A673 (cell line): ENCODE measurements at regions not wholly inside any gene's neighbourhood (a gene's known extent, or its start where the extent isn't known, plus 50 kb on each side); places are given as distances from the start of the nearest gene placed in this dataset.

Source experiments
- EZH2 ChIP-seq: fragments of 200-600 bp; sonication (generic); IDR thresholded peaks from 2 replicates; pipeline ENCODE4 v1.6.1; 2017; ENCODE audit warnings: borderline replicate concordance, low read depth, mild to moderate bottlenecking, mixed read lengths, antibody characterized with exemption, low read length; ENCODE audit not compliant: poor library complexity, severe bottlenecking
- TF ChIP-seq, protein P1 (sequence below): fragments of 300-800, 200-600 bp; sonication (generic); conservative IDR thresholded peaks from 2 replicates; pipeline ENCODE4 v1.5.1; 2017; ENCODE audit warnings: low read depth, mild to moderate bottlenecking, antibody characterized with exemption, low read length, moderate library complexity, mixed read lengths

DNA sequence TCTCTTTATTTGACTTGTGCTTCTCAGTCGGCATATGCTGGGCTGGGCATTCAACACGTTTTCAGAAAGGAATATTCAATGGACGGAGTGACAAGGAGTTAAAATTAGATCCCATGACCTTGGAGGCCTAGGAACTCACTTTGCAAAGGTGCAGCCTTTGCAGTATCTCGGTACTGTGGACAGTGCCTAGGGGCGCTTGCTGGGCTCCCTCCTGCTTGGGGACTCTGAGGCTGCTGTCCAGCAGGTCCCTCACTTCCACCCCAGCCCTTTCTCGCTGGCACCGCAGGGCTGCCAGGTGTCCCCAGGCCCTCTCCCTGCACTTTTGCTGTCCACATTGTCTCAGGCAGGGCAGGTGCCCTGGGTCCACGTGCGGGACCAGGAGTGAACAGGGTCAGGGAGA, 255.5 kb upstream of the B3GAT1 start:
- TF ChIP-seq, protein P1, sequence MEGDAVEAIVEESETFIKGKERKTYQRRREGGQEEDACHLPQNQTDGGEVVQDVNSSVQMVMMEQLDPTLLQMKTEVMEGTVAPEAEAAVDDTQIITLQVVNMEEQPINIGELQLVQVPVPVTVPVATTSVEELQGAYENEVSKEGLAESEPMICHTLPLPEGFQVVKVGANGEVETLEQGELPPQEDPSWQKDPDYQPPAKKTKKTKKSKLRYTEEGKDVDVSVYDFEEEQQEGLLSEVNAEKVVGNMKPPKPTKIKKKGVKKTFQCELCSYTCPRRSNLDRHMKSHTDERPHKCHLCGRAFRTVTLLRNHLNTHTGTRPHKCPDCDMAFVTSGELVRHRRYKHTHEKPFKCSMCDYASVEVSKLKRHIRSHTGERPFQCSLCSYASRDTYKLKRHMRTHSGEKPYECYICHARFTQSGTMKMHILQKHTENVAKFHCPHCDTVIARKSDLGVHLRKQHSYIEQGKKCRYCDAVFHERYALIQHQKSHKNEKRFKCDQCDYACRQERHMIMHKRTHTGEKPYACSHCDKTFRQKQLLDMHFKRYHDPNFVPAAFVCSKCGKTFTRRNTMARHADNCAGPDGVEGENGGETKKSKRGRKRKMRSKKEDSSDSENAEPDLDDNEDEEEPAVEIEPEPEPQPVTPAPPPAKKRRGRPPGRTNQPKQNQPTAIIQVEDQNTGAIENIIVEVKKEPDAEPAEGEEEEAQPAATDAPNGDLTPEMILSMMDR: no peak
- no peak for TF ChIP-seq EZH2
